ENCODE measurements at regions not wholly inside any gene's neighbourhood (a gene's known extent, or its start where the extent isn't known, plus 50 kb on each side); places are given as distances from the start of the nearest gene placed in this dataset.

DNA sequence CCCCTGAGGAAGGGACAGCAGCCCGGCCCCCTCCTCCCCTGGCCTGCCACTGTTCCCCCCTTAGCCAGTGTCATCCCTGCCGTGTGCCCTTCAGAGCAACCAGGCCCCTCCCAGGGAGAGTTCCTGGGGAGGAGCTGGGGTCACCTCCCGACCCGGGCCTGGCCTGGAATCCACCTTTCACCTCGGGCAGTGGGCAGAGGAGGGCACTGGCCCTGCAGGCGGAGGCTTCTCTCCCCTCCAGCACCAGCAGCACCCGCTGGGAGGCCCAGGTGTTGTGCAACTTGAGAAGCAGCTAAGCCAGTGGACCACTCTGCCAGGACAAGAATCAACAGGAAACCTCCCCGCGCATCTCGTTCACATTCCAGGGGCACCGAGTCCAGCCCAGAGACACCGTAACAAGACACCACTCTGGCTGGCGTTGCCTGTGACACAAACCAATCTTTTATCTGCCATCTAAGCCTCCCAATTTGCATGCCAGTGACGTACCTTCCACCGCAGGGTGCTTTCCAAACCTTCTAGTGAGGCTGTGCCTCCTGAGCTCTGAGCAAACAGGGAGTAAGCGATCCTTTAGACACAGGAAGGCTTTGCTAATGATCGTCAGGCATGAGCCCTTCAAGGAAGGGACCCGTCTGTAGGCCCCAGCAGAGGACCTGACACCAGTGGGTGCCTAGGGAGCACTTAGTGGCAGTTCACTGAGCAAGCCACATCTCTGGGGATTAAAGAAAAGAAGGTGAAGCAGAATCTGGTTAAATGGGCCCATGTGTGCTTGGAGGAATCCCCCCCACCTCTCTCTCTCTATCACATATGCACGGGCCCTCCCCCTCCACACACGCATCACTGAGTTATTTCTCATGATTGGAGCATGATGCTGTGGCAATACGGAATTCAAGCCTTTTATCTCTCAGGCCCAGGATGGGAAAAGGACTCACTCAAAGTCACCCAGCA, 98.9 kb upstream of the TLE3 start:
- peak; percentile 83 to 93 for ATAC-seq
- H3K4me3 Mint-ChIP-seq: no peak overlapping the region

DNA sequence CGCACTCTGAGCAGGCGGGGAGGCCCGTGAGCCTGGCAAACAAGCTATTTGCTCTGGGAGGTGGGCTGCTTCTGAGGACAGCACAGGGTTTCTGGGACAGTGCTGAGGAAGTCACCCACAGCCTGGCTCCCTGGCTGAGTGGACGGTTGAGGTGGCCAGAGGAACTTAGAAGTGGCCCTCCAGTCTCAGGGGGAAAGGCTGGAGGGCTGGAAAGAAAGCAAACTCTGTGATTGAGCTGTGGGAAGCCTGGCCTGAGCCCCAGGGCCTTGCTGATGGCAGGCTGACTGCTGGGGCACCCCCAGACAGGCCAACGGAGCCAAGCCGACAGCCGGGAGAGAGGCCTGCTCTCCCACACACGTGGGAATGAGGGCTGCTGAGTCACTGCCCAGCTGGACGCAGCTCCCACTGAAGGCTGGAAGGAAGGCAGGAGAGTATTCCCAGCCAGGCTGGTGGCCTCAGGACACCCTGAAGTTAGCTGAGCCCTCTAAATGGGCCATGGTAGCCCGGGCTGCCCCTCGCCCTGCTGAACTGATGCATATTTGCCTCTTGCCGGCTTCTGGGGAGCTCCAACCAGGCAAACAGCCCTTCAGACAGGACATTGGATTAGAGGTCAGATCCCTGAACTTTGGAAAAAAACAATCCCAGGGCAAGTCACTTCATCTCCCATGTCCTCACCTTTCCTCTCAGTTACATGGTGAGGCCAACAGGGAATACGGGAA, 98.0 kb upstream of the TLE3 start:
- no peak overlapping the region for H3K4me3 Mint-ChIP-seq
- peaks cover 5% of the 10 kb centered on the region for H3K9me3 Mint-ChIP-seq
- no peaks in the 10 kb centered on the region for H3K27me3 Mint-ChIP-seq (ENCODE audit: low read depth)
- H3K36me3 Mint-ChIP-seq (ENCODE audit: insufficient read depth): peaks cover 3% of the 10 kb centered on the region
- ATAC-seq (no peak), DNase-seq (no peak)
- H3K4me1 Mint-ChIP-seq (ENCODE audit: low read depth): peaks cover 8% of the 10 kb centered on the region

More for the DNA sequence above, 98.9 kb upstream of the TLE3 start:
- Mint-ChIP-seq H3K9me3 (peaks cover 5% of the 10 kb centered on the region), H3K27me3 (ENCODE audit: low read depth) (no peaks in the 10 kb centered on the region), H3K36me3 (ENCODE audit: insufficient read depth) (peaks cover 3% of the 10 kb centered on the region), H3K4me1 (ENCODE audit: low read depth) (peaks cover 8% of the 10 kb centered on the region)
- peak; percentile 12 for DNase-seq

GRCh38 chr15:70195171-70195570, 97.5 kb upstream of the TLE3 start:
- H3K9me3 Mint-ChIP-seq: peaks cover 5% of the 10 kb centered on the region
- H3K4me3 Mint-ChIP-seq: no peak overlapping the region
- DNase-seq (no peak), ATAC-seq (no peak)
- H3K36me3 Mint-ChIP-seq (ENCODE audit: insufficient read depth): peaks cover 3% of the 10 kb centered on the region
- no peaks in the 10 kb centered on the region for H3K27me3 Mint-ChIP-seq (ENCODE audit: low read depth)
- H3K4me1 Mint-ChIP-seq (ENCODE audit: low read depth): peaks cover 8% of the 10 kb centered on the region

DNA sequence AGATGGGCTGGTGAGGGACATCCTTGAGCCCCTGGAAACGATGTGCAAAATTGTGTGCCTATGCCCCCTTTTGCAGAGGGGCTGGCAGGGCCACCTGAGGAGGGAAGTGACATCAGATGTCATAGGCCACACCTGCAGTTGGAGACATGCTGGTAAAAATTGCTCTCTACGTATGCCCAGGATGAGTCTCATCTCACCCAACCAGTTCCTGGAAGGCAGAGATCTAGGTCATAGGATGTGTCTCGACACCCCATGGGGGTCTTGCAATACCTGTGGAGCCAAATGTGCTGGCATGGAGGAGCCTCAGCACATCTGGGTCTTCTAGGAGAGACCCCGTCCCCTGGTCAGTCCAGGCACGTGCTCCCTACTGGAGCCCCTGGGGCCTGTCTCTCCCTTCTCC, 96.5 kb upstream of the TLE3 start:
- ATAC-seq (no peak), DNase-seq (no peak)
- peaks cover 8% of the 10 kb centered on the region for H3K4me1 Mint-ChIP-seq (ENCODE audit: low read depth)
- peaks cover 5% of the 10 kb centered on the region for H3K9me3 Mint-ChIP-seq
- peaks cover 3% of the 10 kb centered on the region for H3K36me3 Mint-ChIP-seq (ENCODE audit: insufficient read depth)
- no peaks in the 10 kb centered on the region for H3K27me3 Mint-ChIP-seq (ENCODE audit: low read depth)
- no peak overlapping the region for H3K4me3 Mint-ChIP-seq

- Mint-ChIP-seq H3K4me3 (no peak overlapping the region), H3K36me3 (ENCODE audit: insufficient read depth) (peaks cover 3% of the 10 kb centered on the region), H3K9me3 (peaks cover 5% of the 10 kb centered on the region), H3K27me3 (ENCODE audit: low read depth) (no peaks in the 10 kb centered on the region), H3K4me1 (ENCODE audit: low read depth) (peaks cover 8% of the 10 kb centered on the region)
- ATAC-seq (no peak), DNase-seq (no peak)
Observed at GRCh38 chr15:70193734-70194133, 96.0 kb upstream of the TLE3 start.

DNA sequence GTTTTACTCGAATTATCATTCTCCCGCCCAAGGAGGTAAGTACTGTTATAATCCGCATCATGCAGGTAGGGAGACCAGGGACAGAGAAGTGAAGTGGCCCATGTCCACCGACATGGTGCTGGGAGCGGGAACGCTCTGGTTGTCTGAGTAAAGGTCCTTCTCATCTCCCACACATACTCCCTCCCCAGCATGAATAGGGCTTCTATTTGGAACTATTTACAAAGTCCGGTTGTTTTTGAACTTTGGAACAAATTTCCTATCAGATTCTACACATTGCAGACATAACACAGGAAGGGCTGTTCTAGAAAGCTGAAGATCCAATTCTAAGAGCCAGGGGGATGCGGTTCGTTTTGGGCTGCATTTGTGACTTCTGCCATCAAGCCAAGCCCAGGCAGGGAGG, 94.8 kb upstream of the TLE3 start:
- no peak for ATAC-seq
- Mint-ChIP-seq H3K36me3 (ENCODE audit: insufficient read depth) (peaks cover 3% of the 10 kb centered on the region), H3K4me1 (ENCODE audit: low read depth) (peaks cover 8% of the 10 kb centered on the region), H3K4me3 (no peak overlapping the region), H3K9me3 (peaks cover 5% of the 10 kb centered on the region), H3K27me3 (ENCODE audit: low read depth) (no peaks in the 10 kb centered on the region)
- no peak for DNase-seq

- no peak for ATAC-seq
- Mint-ChIP-seq H3K9me3 (peaks cover 5% of the 10 kb centered on the region), H3K36me3 (ENCODE audit: insufficient read depth) (peaks cover 3% of the 10 kb centered on the region), H3K27me3 (ENCODE audit: low read depth) (no peaks in the 10 kb centered on the region), H3K4me1 (ENCODE audit: low read depth) (peaks cover 6% of the 10 kb centered on the region), H3K4me3 (no peak overlapping the region)
- no peak for DNase-seq
Observed at GRCh38 chr15:70192041-70192440, 94.3 kb upstream of the TLE3 start.

DNA sequence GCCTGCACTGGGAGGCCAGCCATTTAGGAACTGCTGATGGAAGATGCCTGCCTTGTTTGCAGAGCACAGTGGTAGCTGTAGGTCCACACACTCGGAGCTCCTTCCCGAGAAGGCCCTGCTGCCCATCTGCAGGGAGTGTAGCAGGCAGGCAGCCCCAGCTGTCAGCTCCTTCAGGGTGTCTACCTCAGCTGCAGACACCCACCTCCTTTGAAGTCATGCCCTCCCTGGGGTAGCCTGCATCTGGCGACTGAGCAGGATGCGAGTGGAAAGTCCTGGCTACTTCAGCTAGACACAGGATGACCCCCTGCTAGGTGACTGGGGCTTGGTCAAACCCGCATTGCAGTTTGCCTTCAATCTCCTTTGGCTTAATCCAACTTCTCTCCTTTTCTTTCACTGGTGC, 93.2 kb upstream of the TLE3 start:
- H3K9me3 Mint-ChIP-seq: peaks cover 5% of the 10 kb centered on the region
- no peak for DNase-seq
- peaks cover 3% of the 10 kb centered on the region for H3K36me3 Mint-ChIP-seq (ENCODE audit: insufficient read depth)
- no peak overlapping the region for H3K4me3 Mint-ChIP-seq
- H3K27me3 Mint-ChIP-seq (ENCODE audit: low read depth): no peaks in the 10 kb centered on the region
- H3K4me1 Mint-ChIP-seq (ENCODE audit: low read depth): no peaks in the 10 kb centered on the region
- ATAC-seq: no peak

- DNase-seq (no peak), ATAC-seq (no peak)
- no peaks in the 10 kb centered on the region for H3K27me3 Mint-ChIP-seq (ENCODE audit: low read depth)
- H3K4me3 Mint-ChIP-seq: no peak overlapping the region
- H3K36me3 Mint-ChIP-seq (ENCODE audit: insufficient read depth): peaks cover 3% of the 10 kb centered on the region
- H3K9me3 Mint-ChIP-seq: peaks cover 5% of the 10 kb centered on the region
- H3K4me1 Mint-ChIP-seq (ENCODE audit: low read depth): no peaks in the 10 kb centered on the region
Observed at GRCh38 chr15:70189826-70190695, 92.3 kb upstream of the TLE3 start.

DNA sequence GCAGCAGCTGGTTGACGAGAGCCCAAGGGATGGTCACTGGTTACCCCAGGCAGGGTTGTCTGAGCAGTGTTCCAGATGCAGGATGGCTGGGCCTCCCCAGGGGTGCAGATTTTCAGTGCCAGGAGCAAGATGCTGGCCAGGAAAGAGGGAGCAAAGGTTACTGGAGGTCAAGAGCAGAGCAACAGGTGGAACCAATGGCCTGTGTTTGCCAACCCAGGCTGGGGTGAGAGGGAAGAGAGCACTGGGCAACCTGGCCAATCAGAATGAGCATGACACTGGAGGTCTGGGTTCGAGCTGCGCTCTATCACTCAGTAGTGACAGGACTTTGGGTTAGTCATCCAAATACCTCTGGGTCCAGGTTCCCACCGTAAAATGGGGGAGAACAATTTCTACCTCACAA, 90.6 kb upstream of the TLE3 start:
- H3K4me3 Mint-ChIP-seq: no peak overlapping the region

DNA sequence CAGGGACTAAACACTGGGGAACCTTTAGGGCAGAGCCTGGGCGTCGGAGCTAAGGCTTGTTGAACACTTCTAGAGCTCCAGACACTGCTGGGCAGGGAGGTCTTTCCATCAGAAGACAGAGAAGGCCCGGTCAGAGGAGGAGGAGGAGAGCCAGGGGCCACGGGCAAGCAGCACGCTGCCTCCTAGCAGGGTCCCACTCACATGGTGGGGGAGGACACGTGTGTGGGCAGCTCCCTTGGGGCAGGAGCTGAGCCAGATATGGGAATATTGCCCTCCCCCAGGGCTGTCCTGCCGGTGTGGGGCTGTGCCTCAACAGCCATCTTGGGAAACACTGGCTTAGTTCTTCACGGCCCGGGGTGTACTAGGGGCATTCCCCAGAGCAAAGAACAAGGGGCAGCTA, 89.6 kb upstream of the TLE3 start:
- no peak overlapping the region for H3K4me3 Mint-ChIP-seq

More for the DNA sequence above, 90.6 kb upstream of the TLE3 start:
- Mint-ChIP-seq H3K36me3 (ENCODE audit: insufficient read depth) (peaks cover 3% of the 10 kb centered on the region), H3K27me3 (ENCODE audit: low read depth) (no peaks in the 10 kb centered on the region), H3K9me3 (peaks cover 5% of the 10 kb centered on the region), H3K4me1 (ENCODE audit: low read depth) (no peaks in the 10 kb centered on the region)
- no peak for ATAC-seq
- DNase-seq: no peak

DNA sequence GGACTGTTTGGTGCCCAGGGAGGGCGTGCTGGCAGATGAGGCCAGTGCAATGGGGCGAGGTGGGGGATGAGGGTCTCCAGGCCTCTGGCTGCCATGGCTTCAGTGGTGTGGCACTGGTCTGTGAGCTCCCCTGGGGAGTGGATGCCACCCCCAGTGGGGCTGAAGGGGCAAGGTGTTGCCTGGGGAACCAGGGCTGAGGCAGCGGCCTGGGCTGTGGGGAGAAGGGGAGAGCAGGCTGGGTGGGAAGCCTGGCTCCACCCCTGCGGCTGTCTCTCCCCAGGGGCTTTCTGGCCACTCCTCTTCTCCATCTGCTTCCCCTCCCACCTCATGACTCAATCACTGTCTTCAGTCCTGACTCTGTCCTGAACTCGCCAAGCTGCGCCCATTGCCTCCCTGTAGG, 88.4 kb upstream of the TLE3 start:
- Mint-ChIP-seq H3K4me1 (ENCODE audit: low read depth) (no peaks in the 10 kb centered on the region), H3K4me3 (no peak overlapping the region), H3K9me3 (no peaks in the 10 kb centered on the region), H3K27me3 (ENCODE audit: low read depth) (peaks cover 2% of the 10 kb centered on the region), H3K36me3 (ENCODE audit: insufficient read depth) (no peaks in the 10 kb centered on the region)
- ATAC-seq (no peak), DNase-seq (no peak)

More for the DNA sequence above, 89.6 kb upstream of the TLE3 start:
- ATAC-seq (no peak), DNase-seq (no peak)
- Mint-ChIP-seq H3K27me3 (ENCODE audit: low read depth) (no peaks in the 10 kb centered on the region), H3K4me1 (ENCODE audit: low read depth) (no peaks in the 10 kb centered on the region), H3K36me3 (ENCODE audit: insufficient read depth) (peaks cover 3% of the 10 kb centered on the region), H3K9me3 (peaks cover 5% of the 10 kb centered on the region)

GRCh38 chr15:70185251-70185711, 87.6 kb upstream of the TLE3 start:
- DNase-seq (no peak), ATAC-seq (no peak)
- Mint-ChIP-seq H3K9me3 (no peaks in the 10 kb centered on the region), H3K4me3 (no peak overlapping the region), H3K4me1 (ENCODE audit: low read depth) (peaks cover 1% of the 10 kb centered on the region), H3K27me3 (ENCODE audit: low read depth) (peaks cover 5% of the 10 kb centered on the region), H3K36me3 (ENCODE audit: insufficient read depth) (no peaks in the 10 kb centered on the region)

All from activated T-cell treated with anti-CD3 and anti-CD28 coated beads, Interleukin-2, amount 50 U/mL, for 4 hours (primary cell).